ENCODE measurements at regions not wholly inside any gene's neighbourhood (a gene's known extent, or its start where the extent isn't known, plus 50 kb on each side); places are given as distances from the start of the nearest gene placed in this dataset.

GRCh38 chr1:239575113-239575512 is 188.7 kb downstream of the CHRM3 start:
- Histone ChIP-seq H3K4me1 (no peaks in the 10 kb centered on the region), H3K4me2 (no peak overlapping the region), H3K27ac (no peak overlapping the region), H3K4me3 (no peak overlapping the region), H3K9me3 (no peaks in the 10 kb centered on the region)
- no peak for FAIRE-seq
- POLR2A ChIA-PET, result no interaction called here
- TF ChIP-seq TP53 (CRISPR knock-in tag; IDR thresholded peaks at IDR 0.05) (no peak), CBX8 (IDR thresholded peaks at IDR 0.05) (no peak), MAFK (IDR thresholded peaks at IDR 0.05; ENCODE audit: partially characterized antibody) (no peak), JUN (IDR thresholded peaks at IDR 0.05) (no peak), CEBPB (IDR thresholded peaks at IDR 0.05) (no peak), FOXS1 (CRISPR knock-in tag; IDR thresholded peaks at IDR 0.05) (no peak), ESRRA (IDR thresholded peaks at IDR 0.05; ENCODE audit: borderline replicate concordance, low read length) (no peak)
- TF ChIP-seq, protein P1, sequence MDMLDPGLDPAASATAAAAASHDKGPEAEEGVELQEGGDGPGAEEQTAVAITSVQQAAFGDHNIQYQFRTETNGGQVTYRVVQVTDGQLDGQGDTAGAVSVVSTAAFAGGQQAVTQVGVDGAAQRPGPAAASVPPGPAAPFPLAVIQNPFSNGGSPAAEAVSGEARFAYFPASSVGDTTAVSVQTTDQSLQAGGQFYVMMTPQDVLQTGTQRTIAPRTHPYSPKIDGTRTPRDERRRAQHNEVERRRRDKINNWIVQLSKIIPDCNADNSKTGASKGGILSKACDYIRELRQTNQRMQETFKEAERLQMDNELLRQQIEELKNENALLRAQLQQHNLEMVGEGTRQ (IDR thresholded peaks at IDR 0.05), result no peak
- TF ChIP-seq, protein P2, sequence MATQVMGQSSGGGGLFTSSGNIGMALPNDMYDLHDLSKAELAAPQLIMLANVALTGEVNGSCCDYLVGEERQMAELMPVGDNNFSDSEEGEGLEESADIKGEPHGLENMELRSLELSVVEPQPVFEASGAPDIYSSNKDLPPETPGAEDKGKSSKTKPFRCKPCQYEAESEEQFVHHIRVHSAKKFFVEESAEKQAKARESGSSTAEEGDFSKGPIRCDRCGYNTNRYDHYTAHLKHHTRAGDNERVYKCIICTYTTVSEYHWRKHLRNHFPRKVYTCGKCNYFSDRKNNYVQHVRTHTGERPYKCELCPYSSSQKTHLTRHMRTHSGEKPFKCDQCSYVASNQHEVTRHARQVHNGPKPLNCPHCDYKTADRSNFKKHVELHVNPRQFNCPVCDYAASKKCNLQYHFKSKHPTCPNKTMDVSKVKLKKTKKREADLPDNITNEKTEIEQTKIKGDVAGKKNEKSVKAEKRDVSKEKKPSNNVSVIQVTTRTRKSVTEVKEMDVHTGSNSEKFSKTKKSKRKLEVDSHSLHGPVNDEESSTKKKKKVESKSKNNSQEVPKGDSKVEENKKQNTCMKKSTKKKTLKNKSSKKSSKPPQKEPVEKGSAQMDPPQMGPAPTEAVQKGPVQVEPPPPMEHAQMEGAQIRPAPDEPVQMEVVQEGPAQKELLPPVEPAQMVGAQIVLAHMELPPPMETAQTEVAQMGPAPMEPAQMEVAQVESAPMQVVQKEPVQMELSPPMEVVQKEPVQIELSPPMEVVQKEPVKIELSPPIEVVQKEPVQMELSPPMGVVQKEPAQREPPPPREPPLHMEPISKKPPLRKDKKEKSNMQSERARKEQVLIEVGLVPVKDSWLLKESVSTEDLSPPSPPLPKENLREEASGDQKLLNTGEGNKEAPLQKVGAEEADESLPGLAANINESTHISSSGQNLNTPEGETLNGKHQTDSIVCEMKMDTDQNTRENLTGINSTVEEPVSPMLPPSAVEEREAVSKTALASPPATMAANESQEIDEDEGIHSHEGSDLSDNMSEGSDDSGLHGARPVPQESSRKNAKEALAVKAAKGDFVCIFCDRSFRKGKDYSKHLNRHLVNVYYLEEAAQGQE (IDR thresholded peaks at IDR 0.05), result no peak
- 21% methylated on average over 2 of the region's 2 CpGs for WGBS (ENCODE audit: missing lambda C conversion rate)
- ATAC-seq, result no peak
- no peak for DNase-seq (ENCODE audit: low read depth in 1 of 2, low spot score in 1 of 2)
- CTCF ChIA-PET, result interaction anchor here (0.7 to 1.1 kb wide), 2 partner anchors 9 to 412 kb away, joined by 3 read pairs; no protein-coding TSS in a partner anchor

DNA sequence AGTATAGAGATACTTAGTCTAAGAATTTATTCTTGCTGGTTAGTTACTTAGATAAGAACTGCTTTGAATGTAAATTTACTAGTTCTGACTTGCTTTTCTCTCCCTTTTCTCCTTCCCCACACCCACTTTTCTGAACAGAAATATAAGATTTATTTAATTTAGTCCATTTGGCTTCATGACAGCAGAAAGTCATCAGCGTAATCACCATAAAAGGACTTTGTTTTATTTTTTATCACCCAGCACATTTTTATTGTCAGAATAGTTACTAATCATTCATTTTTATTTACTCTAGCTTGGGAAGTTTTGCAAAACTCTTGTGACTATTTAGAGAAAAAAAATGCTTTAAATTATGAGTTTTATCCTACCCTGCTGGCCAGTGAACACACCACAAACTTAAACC is 197.2 kb downstream of the CHRM3 start:
- ChIA-PET POLR2A (no interaction called here), CTCF (interaction anchor here (0.7 to 1.1 kb wide), 2 partner anchors 8 to 1623 kb away, joined by 3 read pairs; no protein-coding TSS in a partner anchor)
- H3K4me2 ChIP-seq, result no peak overlapping the region
- TF ChIP-seq NPAS2 (CRISPR knock-in tag; IDR thresholded peaks at IDR 0.05; ENCODE audit: borderline replicate concordance) (no peak), RAD21 (conservative IDR thresholded peaks at IDR 0.05 in 1 of 2, IDR thresholded peaks at IDR 0.05 in 1 of 2) (no peak), KDM1A (IDR thresholded peaks at IDR 0.05; ENCODE audit: low read depth) (no peak), TP53 (CRISPR knock-in tag; IDR thresholded peaks at IDR 0.05) (no peak), FOSB (CRISPR knock-in tag; IDR thresholded peaks at IDR 0.05) (no peak), HOXB13 (CRISPR knock-in tag; IDR thresholded peaks at IDR 0.05; ENCODE audit: low read depth) (no peak), TFCP2L1 (CRISPR knock-in tag; IDR thresholded peaks at IDR 0.05) (no peak), RNF2 (IDR thresholded peaks at IDR 0.05; ENCODE audit: borderline replicate concordance, low read depth) (no peak), BHLHE40 (IDR thresholded peaks at IDR 0.05; ENCODE audit: low read depth, low read length) (no peak), HDAC2 (IDR thresholded peaks at IDR 0.05) (no peak), KDM5A (IDR thresholded peaks at IDR 0.05) (no peak), GATA3 (IDR thresholded peaks at IDR 0.05; ENCODE audit: borderline replicate concordance) (no peak), MYC (IDR thresholded peaks at IDR 0.05; ENCODE audit: borderline replicate concordance, low read length) (no peak), HMGXB4 (CRISPR knock-in tag; IDR thresholded peaks at IDR 0.05; ENCODE audit: borderline replicate concordance) (no peak), EP300 (IDR thresholded peaks at IDR 0.05) (no peak)
- TF ChIP-seq, protein P2 (IDR thresholded peaks at IDR 0.05), result no peak
- TF ChIP-seq, protein P3, sequence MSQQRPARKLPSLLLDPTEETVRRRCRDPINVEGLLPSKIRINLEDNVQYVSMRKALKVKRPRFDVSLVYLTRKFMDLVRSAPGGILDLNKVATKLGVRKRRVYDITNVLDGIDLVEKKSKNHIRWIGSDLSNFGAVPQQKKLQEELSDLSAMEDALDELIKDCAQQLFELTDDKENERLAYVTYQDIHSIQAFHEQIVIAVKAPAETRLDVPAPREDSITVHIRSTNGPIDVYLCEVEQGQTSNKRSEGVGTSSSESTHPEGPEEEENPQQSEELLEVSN (IDR thresholded peaks at IDR 0.05; ENCODE audit: borderline replicate concordance, low read depth), result no peak
- no peak for DNase-seq (ENCODE audit: low read depth in 1 of 2, low spot score in 1 of 2)
- no peak overlapping the region for H3K27ac ChIP-seq
- no peak overlapping the region for H3K4me3 ChIP-seq
- FAIRE-seq, result no peak
- no peak for ATAC-seq
- H3K9me3 ChIP-seq, result no peaks in the 10 kb centered on the region
- WGBS (ENCODE audit: missing lambda C conversion rate), result 50% methylated on average over 1 of the region's 1 CpG
- H3K4me1 ChIP-seq, result no peaks in the 10 kb centered on the region

Measured in A549 (cell line).